ENCODE measurements at regions not wholly inside any gene's neighbourhood (a gene's known extent, or its start where the extent isn't known, plus 50 kb on each side); places are given as distances from the start of the nearest gene placed in this dataset.

DNA sequence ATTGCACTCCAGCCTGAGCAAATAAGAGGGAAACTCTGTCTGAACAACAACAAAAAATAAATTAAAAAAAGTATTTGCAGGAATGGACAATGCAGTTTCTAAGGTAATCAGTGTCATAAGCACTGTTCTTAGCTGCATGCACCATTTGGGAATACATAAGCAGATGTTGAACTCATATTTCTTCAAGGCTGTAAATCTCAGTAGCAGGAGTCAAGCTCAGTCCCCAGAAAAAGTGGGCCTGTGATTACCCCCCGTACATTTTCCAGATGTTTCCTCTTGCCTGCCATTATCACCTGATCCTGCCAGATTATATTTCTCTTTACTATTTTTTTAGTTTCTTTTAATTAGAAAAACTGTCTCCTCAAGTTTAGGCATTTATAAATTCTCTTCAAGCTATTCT, 667.6 kb upstream of the ANKRD30A start:
- no peak for TF ChIP-seq POLR2A (IDR thresholded peaks at IDR 0.05; ENCODE audit: control extremely low read depth in 1 of 2, low read depth in 2 of 2, low read length in 2 of 2)
- TF ChIP-seq, protein P1, sequence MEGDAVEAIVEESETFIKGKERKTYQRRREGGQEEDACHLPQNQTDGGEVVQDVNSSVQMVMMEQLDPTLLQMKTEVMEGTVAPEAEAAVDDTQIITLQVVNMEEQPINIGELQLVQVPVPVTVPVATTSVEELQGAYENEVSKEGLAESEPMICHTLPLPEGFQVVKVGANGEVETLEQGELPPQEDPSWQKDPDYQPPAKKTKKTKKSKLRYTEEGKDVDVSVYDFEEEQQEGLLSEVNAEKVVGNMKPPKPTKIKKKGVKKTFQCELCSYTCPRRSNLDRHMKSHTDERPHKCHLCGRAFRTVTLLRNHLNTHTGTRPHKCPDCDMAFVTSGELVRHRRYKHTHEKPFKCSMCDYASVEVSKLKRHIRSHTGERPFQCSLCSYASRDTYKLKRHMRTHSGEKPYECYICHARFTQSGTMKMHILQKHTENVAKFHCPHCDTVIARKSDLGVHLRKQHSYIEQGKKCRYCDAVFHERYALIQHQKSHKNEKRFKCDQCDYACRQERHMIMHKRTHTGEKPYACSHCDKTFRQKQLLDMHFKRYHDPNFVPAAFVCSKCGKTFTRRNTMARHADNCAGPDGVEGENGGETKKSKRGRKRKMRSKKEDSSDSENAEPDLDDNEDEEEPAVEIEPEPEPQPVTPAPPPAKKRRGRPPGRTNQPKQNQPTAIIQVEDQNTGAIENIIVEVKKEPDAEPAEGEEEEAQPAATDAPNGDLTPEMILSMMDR (IDR thresholded peaks at IDR 0.05; ENCODE audit: control extremely low read depth in 1 of 3, insufficient read depth in 1 of 3, low read depth in 1 of 3, low read length in 3 of 3), result no peak
- TF ChIP-seq TCF12 (IDR thresholded peaks at IDR 0.05; ENCODE audit: low read depth, low read length), result no peak
- TF ChIP-seq TAF1 (IDR thresholded peaks at IDR 0.05; ENCODE audit: low read depth, low read length), result no peak
- TF ChIP-seq POLR2AphosphoS5 (IDR thresholded peaks at IDR 0.05; ENCODE audit: low read depth, low read length), result no peak
- TF ChIP-seq CEBPB (IDR thresholded peaks at IDR 0.05; ENCODE audit: low read depth, low read length), result no peak
- TF ChIP-seq HDAC2 (IDR thresholded peaks at IDR 0.05; ENCODE audit: borderline replicate concordance in 1 of 2, low read depth in 2 of 2, low read length in 2 of 2), result no peak
- no peak for TF ChIP-seq MAFK (IDR thresholded peaks at IDR 0.05; ENCODE audit: low read depth, low read length)
